ENCODE measurements at regions not wholly inside any gene's neighbourhood (a gene's known extent, or its start where the extent isn't known, plus 50 kb on each side); places are given as distances from the start of the nearest gene placed in this dataset.

- no peak for DNase-seq (ENCODE audit: extremely low read depth, low read depth)
These were observed 299.9 kb upstream of the ZMIZ1 start for GRCh38 chr10:78768876-78769275.

GRCh38 chr10:78769526-78769925, 299.2 kb upstream of the ZMIZ1 start:
- DNase-seq (ENCODE audit: extremely low read depth, low read depth), result no peak

DNA sequence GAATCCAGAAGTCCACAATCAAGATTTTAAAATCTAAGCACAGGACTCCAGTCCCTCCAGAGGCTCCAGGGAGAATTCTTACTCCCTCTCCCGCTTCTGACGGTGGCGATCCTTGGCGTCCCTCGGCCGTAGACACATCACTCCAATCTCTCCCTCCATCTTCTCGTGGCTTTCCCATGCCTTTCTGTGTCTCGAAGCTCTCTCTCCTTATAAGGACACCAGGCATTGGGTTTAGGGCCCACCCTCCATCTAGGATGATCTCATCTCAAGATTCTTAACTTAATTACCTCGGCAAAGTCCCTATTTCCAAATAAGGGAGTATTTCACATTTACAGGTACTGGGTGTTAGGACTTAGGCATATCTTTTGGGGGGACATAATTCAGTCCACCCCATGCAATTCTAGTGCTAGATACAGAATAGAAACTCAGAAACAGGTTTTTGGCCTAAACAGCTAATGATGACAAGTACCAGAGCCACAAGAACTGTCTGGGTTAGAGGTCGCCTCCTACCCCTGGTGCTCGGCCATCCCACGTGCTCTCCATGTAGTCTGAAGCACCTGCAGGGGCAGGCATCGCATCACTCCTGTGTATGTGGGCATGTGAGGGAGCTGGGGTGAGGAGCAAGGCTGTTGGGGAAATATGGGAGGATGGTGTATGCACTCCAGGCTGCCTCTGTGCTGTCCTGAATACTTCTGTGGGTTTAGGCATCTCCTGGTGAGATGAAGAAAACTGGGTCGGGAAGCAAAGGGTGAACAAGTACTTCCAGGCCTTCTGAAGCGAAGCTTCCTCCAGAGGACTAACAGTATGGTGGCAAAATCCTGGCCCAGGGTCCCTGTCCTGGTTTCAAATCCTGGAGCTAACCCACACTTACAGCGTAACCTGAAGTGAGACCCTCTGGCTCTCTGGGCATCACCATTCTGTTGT, 298.3 kb upstream of the ZMIZ1 start:
- DNase-seq (ENCODE audit: extremely low read depth, low read depth), result no peak

DNA sequence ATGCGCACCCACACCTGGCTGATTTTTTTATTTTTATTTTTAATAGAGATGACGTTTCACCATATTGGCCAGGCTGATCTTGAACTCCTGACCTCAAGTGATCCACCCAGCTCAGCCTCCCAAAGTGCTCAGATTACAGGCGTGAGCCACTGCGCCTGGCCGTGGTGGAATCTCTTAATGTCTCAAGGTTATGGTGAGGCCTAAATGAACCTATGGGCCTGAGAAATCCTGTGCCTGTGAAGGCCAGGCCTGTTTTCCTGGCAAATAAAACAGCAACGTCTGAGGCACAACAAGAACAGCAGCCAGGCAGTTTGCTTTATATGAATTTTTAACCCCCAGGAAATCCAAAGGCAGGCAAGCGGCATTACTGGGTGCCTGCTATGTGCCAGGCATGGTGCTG, 297.5 kb upstream of the ZMIZ1 start:
- no peak for DNase-seq (ENCODE audit: extremely low read depth, low read depth)

DNA sequence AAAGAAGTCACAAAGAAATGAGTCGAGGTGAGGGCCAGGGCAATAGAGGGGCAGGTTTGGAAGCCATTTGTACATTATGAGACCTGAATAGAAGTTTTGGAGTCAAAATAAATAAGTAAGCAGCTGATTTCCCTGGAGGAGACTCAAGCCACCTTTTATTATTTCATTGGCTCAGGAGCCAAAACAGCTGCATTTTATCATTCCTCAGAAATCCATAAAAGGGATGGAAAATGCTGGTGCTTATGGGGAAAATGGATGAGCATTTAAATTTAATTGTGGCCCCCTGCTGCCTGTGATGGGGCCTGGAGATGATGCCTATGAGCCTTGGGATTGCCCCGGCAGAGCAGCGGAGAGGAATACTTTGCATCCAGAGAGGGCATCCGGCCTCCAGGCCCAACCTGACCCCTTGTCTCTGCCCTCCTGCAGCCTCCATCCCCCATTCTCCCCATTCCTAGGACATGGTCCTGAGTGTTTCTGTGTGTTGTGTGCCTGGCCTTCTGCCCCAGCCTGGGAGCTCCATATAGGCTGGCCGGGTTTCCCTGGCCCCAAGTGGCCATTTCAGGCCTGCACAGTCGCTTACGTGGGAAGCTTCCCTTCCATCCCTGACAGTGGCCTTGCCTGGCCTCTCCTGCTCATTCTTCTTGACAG, 296.8 kb upstream of the ZMIZ1 start:
- no peak for DNase-seq (ENCODE audit: extremely low read depth, low read depth)

- DNase-seq (ENCODE audit: extremely low read depth, low read depth), result no peak
These were observed 296.3 kb upstream of the ZMIZ1 start for GRCh38 chr10:78772486-78772885.

DNA sequence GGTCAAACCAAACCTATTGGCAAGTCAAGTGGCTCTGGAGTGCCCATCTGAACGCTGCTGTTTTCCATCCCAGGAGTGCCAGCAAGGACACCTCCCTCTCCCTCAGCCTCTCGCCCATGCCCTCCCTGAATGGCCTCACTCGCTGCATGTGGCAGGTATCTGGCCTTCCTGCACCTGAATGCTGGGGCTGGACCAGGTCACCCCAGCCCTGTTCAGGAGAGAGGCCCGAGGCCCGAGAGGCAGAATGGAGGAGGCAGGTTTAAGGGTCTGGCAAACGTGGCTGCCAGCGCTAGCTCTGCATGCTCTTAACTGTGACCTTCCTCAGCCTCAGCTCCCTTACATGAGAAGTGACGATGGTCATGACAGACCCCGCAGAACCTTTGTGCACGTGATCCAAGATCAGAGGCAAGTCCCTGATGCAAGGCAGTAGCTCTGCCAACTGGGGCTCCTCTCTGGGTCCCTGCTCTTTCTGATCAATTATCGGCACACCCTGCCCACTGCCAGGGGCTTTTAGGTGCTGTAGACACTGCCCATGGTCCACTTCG, 295.7 kb upstream of the ZMIZ1 start:
- DNase-seq (ENCODE audit: extremely low read depth, low read depth), result no peak

GRCh38 chr10:78774614-78774998, 294.2 kb upstream of the ZMIZ1 start:
- DNase-seq (ENCODE audit: extremely low read depth, low read depth), result no peak

GRCh38 chr10:78774999-78775711, 293.6 kb upstream of the ZMIZ1 start:
- DNase-seq (ENCODE audit: extremely low read depth, low read depth), result no peak

DNA sequence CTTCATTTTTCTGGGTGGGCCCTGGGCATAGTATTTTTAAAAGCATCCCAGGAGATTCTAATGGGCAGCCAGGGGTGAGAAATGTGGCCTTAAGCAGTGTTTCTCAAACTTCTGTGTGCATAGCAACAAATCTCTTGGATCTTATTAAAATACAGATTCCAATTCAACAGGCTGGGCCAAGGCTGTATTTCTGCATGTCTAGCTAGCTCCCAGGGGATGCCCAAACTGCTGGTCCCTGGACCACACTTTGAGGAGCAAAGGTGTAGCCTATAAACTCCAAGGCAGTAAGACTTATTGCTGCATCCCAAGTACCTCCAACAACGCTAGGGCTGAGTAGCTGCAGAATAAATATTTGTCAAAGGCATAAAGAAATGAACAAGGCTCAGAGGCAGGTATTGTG, 292.9 kb upstream of the ZMIZ1 start:
- DNase-seq (ENCODE audit: extremely low read depth, low read depth), result no peak

GRCh38 chr10:78776756-78777155, 292.0 kb upstream of the ZMIZ1 start:
- no peak for DNase-seq (ENCODE audit: extremely low read depth, low read depth)

- no peak for DNase-seq (ENCODE audit: extremely low read depth, low read depth)
These were observed 291.3 kb upstream of the ZMIZ1 start for GRCh38 chr10:78777466-78777865.

DNA sequence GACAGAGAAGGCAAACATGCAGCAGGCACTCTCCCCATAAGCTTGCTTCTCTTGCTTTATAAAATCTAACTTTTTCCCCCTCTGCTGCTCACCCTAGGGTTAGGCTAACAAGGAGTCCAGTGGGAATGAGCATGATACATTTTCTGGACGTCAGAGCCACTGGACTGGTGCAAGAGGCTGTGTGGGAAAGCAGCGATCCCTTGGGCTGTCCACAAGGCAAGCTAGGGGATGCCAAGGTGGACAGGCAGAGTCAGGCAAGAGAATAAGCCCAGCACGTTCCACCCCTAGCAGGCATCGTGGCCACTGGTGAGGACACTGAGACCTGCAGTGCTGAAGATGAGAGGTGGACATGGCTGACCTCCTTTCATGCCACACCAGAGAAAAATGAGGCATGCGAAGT, 290.9 kb upstream of the ZMIZ1 start:
- DNase-seq (ENCODE audit: extremely low read depth, low read depth), result no peak

DNA sequence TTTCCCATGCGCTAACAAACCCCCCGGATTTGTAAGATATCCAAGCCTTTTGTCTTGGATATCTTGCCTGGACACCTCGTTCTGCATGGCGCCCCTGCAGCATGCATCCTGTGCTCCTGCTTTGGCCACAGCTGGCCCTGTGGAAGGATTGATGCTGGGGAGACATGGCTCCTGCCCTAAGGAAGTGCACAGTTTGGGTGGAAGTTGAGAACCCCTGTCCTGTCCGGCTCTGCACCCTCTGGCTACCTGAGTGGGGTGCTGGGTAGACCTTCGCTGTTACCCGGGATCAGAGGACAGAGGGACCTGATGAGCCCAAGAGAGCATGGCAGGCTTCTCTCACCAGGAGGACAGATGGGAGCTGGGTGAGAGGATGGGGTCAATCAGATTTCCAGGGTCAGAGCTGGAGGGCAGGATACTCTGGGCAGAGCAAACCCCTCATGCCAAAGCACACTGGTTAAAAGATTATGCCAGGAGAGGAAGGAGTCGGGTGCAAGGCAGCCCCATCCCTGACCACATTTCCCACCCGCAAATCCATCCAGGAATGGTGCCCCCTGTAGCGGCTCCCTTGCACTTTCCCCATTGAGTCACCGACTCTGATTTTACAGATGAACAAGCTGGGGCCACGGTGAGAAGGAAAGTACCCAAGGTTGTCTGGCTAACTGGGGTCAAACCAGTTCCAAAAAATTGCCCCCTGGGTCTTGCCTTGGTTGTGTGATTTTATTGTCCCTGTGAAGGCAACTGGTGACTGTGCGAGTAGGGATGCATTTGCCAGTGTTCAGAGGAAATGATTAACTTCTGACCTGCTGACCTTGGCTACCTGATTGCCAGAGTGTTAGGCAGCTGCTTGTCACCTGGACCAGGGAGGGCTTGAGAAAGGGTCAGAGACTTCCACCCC, 290.1 kb upstream of the ZMIZ1 start:
- DNase-seq (ENCODE audit: extremely low read depth, low read depth), result no peak

DNA sequence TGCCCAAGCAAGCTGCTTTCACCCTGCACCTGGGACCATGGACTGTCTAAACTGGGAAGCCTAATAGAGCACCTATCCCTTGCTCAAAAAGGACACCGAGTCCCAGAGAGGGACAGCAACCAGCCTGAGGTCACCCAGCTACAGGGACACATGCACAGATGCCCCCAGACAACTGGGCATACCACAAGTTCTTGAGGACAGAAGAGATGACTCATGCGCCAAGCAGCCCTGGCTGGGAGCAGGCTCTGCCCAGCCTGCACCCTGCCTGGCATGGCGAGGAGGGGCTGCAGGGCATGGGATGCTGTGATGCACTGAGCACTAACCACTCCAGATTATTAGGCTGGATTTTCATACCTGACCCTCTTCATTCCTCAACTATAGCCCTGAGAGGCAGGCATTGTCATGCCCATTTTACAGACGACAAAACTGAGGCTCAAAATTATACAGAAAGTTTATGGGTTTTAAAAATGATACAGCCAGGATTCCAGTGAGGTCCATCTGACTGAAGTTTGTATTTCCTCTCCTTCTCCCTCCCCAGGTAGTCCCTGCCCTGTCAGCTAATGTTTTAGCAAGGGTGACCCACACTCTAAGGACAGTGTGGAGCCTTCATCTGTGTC, 289.3 kb upstream of the ZMIZ1 start:
- no peak for DNase-seq (ENCODE audit: extremely low read depth, low read depth)

DNA sequence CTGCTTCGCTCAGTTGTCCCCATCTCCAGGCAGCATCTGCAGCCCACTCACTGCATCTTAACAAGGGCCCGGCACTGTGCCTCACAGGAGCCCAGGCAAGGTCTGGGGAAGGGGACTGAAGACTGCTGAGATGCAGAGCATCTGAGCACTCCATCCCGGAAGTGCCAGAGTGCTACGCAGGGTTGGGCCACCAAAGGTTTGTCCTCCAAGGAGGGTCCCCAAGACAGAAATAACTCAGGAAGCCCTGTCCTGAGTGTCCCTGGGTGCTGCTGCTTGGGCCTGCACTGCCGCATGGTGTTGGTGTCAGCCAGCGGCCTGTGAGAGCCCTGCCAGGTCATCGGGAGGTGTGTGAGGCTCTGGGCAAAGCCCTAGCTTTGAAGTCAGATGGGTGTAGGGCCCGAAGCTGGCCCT, 288.2 kb upstream of the ZMIZ1 start:
- no peak for DNase-seq (ENCODE audit: extremely low read depth, low read depth)

DNA sequence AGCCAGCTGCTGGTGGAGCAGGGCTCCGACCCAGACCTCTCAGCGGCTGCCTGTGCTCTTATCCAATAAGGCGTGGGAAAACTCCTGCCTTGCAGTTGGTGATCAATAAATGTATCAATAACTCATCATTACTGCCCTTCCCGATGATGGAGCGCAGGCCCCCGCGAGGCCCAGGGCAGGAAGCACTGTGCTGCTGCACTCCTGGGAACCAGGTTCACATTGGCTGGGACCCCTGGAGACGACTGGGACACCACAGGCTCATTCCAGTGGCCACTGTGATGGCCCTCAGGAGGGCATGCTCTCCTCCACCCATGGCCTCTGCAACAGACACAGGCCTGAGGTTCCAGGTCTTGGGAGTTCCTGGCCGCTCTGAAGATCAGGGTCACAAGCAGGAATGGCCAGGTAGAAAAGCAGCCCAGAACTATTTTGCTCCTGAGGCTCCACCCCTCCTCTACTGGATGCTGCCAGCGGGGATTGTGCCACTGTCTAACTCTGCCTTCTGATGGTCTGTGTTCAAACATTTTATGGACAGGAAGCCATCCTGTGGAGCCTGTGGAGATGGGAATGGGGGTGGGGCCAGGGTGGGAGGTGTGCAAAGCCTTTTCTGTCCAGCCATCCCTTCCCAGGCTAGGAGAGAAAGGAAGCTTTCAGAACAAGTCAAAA, 287.4 kb upstream of the ZMIZ1 start:
- no peak for DNase-seq (ENCODE audit: extremely low read depth, low read depth)

- no peak for DNase-seq (ENCODE audit: extremely low read depth, low read depth)
These were observed 286.8 kb upstream of the ZMIZ1 start for GRCh38 chr10:78781991-78782390.

DNA sequence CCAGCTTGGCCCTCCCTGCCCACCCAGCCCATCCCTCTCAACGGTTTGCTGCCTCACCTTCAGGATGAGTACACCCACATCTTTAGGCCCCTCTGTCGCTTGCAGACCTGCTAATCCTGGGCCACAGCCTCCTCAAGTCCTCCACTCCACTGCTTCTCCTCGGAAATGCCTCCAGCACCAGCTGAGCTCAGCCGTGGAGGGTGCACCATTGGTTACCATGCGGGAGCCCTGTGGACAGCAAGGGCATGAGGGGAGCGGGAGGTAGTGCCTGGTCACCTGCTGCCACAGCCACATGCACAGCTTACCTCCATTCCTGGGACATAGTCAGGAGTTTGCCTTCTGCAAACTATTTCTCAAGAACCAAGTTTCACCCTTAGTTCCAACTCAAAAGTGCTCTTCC, 286.3 kb upstream of the ZMIZ1 start:
- DNase-seq (ENCODE audit: extremely low read depth, low read depth), result no peak
